Right lobe of liver (tissue), 4 donors: ENCODE measurements at regions not wholly inside any gene's neighbourhood (a gene's known extent, or its start where the extent isn't known, plus 50 kb on each side); places are given as distances from the start of the nearest gene placed in this dataset.

Experiments
- CTCF ChIP-seq, 4 donors: fragments of 200-600 bp in 3 of 4; fragments of 450-650 bp in 1 of 4; IDR thresholded peaks; one replicate each; pipeline versions ENCODE4 v1.5.1 to v1.8.0; 2016 to 2022; ENCODE audit warnings: antibody characterized with exemption in 4 of 4, mild to moderate bottlenecking in 2 of 4
- POLR2A ChIP-seq: fragments of 450-650 bp; IDR thresholded peaks from one replicate; pipeline ENCODE4 v1.6.1; 2017; ENCODE audit warnings: antibody characterized with exemption, mild to moderate bottlenecking
- donor health status: DM: no; HTN: no; CAD: no.
- donor health status: DM: no; HTN: no; CAD: no.
- donor health status: DM: no; HTN: yes; CAD: no.

- no peak for TF ChIP-seq CTCF (IDR thresholded peaks at IDR 0.05)
- TF ChIP-seq POLR2A, result no peak
Observed at GRCh38 chr3:87798567-87798947, 260.2 kb downstream of the CGGBP1 start.
